Mesothelial cell of epicardium (in vitro differentiated cells): ENCODE measurements at regions not wholly inside any gene's neighbourhood (a gene's known extent, or its start where the extent isn't known, plus 50 kb on each side); places are given as distances from the start of the nearest gene placed in this dataset.

ENCODE experiments used
- DNase-seq, 2 experiments: peaks; one replicate each; pipeline ENCODE4 v3.0.0; 2021; ENCODE audit warnings: low spot score in 2 of 2; ENCODE audit not compliant: unreplicated experiment in 2 of 2
- H3K27ac Mint-ChIP-seq: 2 replicates; pipeline ENCODE4 v1.8.0; 2021; ENCODE audit warnings: mixed read lengths
- H3K27me3 Mint-ChIP-seq: 2 replicates; pipeline ENCODE4 v1.8.0; 2021; ENCODE audit warnings: low read depth, mixed read lengths
- H3K36me3 Mint-ChIP-seq: 2 replicates; pipeline ENCODE4 v1.8.0; 2021; ENCODE audit warnings: mixed read lengths
- H3K4me1 Mint-ChIP-seq: 2 replicates; pipeline ENCODE4 v1.8.0; 2021; ENCODE audit warnings: mixed read lengths
- H3K4me3 Mint-ChIP-seq: 2 replicates; pipeline ENCODE4 v1.8.0; 2021; ENCODE audit warnings: mild to moderate bottlenecking, moderate library complexity, mixed read lengths
- H3K9me3 Mint-ChIP-seq: 2 replicates; pipeline ENCODE4 v1.8.0; 2021; ENCODE audit warnings: mixed read lengths
- TF ChIP-seq, protein P1 (sequence below): fragments of 200-600 bp; sonication (generic); IDR thresholded peaks from one replicate; pipeline ENCODE4 v1.5.0; 2021; ENCODE audit warnings: antibody characterized with exemption; ENCODE audit not compliant: unreplicated experiment

GRCh38 chr6:74969591-74970267 is 236.1 kb downstream of the COL12A1 start:
- Mint-ChIP-seq H3K4me3 (no peak overlapping the region), H3K27me3 (no peaks in the 10 kb centered on the region), H3K9me3 (peaks cover 18% of the 10 kb centered on the region), H3K4me1 (peaks cover 22% of the 10 kb centered on the region), H3K27ac (no peak overlapping the region), H3K36me3 (no peaks in the 10 kb centered on the region)
- TF ChIP-seq, protein P1, sequence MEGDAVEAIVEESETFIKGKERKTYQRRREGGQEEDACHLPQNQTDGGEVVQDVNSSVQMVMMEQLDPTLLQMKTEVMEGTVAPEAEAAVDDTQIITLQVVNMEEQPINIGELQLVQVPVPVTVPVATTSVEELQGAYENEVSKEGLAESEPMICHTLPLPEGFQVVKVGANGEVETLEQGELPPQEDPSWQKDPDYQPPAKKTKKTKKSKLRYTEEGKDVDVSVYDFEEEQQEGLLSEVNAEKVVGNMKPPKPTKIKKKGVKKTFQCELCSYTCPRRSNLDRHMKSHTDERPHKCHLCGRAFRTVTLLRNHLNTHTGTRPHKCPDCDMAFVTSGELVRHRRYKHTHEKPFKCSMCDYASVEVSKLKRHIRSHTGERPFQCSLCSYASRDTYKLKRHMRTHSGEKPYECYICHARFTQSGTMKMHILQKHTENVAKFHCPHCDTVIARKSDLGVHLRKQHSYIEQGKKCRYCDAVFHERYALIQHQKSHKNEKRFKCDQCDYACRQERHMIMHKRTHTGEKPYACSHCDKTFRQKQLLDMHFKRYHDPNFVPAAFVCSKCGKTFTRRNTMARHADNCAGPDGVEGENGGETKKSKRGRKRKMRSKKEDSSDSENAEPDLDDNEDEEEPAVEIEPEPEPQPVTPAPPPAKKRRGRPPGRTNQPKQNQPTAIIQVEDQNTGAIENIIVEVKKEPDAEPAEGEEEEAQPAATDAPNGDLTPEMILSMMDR, result no peak
- DNase-seq, result no peak

GRCh38 chr6:74967821-74968220 is 238.0 kb downstream of the COL12A1 start:
- Mint-ChIP-seq H3K4me3 (no peak overlapping the region), H3K9me3 (peaks cover 33% of the 10 kb centered on the region), H3K27ac (no peak overlapping the region), H3K36me3 (no peaks in the 10 kb centered on the region), H3K4me1 (peaks cover 16% of the 10 kb centered on the region), H3K27me3 (peaks cover 1% of the 10 kb centered on the region)
- no peak for DNase-seq
- TF ChIP-seq, protein P1, result no peak

GRCh38 chr6:74966712-74967111 is 239.1 kb downstream of the COL12A1 start:
- no peak for DNase-seq
- Mint-ChIP-seq H3K4me1 (peaks cover 12% of the 10 kb centered on the region), H3K9me3 (peaks cover 40% of the 10 kb centered on the region), H3K27me3 (peaks cover 7% of the 10 kb centered on the region), H3K36me3 (no peaks in the 10 kb centered on the region), H3K27ac (no peak overlapping the region), H3K4me3 (no peak overlapping the region)
- TF ChIP-seq, protein P1, result no peak

- DNase-seq, result no peak
- Mint-ChIP-seq H3K27ac (no peak overlapping the region), H3K4me3 (no peak overlapping the region), H3K9me3 (peaks cover 40% of the 10 kb centered on the region), H3K36me3 (no peaks in the 10 kb centered on the region), H3K4me1 (peaks cover 12% of the 10 kb centered on the region), H3K27me3 (peaks cover 16% of the 10 kb centered on the region)
- TF ChIP-seq, protein P1, result no peak
Measured at GRCh38 chr6:74964871-74965441, 240.9 kb downstream of the COL12A1 start.

DNA sequence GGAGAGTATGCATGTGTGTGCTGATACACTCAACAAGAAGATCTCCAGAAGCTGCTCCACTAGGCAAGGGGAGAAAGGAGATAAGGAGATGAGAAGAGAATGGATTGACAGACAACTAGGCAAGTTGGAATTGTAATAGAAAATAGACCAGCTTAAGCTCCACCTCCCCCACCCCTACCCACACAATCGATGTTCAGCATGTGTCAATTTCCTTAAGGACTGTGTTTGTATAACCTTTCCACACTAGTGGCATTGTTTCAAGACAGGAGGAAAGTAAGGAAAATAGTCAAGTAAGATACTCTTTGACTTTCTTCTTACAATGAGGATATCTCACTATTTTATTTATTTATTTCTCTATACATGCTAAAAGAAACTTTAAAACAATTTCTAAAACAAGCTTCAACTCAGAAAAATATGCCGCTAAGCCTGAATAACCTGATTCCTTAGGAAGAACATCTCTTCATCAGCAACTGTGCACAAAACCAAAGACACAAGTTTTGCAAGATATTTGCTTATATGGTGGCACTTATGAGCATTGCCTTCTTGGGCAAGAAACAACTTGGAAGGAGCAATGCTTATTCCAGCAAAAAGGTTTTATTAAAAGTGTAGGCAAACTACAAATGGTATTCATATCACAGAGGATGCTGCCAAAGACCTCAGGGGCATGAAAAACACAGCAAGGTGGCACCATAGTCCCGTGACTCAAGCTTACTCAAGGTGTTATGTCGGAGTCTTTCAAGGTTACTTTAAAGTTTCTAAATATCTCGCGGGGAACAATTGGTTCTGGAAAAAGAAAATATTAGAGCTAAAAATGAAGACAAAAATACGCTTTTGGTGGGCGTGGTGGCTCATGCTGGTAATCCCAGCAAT is 249.1 kb downstream of the COL12A1 start:
- DNase-seq, result no peak
- Mint-ChIP-seq H3K4me3 (no peak overlapping the region), H3K36me3 (no peaks in the 10 kb centered on the region), H3K9me3 (peaks cover 18% of the 10 kb centered on the region), H3K27me3 (peaks cover 12% of the 10 kb centered on the region), H3K4me1 (no peaks in the 10 kb centered on the region), H3K27ac (no peak overlapping the region)
- TF ChIP-seq, protein P1, result no peak
